ENCODE measurements at regions not wholly inside any gene's neighbourhood (a gene's known extent, or its start where the extent isn't known, plus 50 kb on each side); places are given as distances from the start of the nearest gene placed in this dataset.

GRCh38 chr6:23511817-23512216 is 614.2 kb upstream of the NRSN1 start:
- TF ChIP-seq EZH2 (IDR thresholded peaks at IDR 0.05; ENCODE audit: low read length, missing control alignments) = no peak
- TF ChIP-seq, protein P1, sequence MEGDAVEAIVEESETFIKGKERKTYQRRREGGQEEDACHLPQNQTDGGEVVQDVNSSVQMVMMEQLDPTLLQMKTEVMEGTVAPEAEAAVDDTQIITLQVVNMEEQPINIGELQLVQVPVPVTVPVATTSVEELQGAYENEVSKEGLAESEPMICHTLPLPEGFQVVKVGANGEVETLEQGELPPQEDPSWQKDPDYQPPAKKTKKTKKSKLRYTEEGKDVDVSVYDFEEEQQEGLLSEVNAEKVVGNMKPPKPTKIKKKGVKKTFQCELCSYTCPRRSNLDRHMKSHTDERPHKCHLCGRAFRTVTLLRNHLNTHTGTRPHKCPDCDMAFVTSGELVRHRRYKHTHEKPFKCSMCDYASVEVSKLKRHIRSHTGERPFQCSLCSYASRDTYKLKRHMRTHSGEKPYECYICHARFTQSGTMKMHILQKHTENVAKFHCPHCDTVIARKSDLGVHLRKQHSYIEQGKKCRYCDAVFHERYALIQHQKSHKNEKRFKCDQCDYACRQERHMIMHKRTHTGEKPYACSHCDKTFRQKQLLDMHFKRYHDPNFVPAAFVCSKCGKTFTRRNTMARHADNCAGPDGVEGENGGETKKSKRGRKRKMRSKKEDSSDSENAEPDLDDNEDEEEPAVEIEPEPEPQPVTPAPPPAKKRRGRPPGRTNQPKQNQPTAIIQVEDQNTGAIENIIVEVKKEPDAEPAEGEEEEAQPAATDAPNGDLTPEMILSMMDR (conservative IDR thresholded peaks at IDR 0.05 in 1 of 2, IDR thresholded peaks at IDR 0.05 in 1 of 2; ENCODE audit: low read depth in 1 of 2, low read length in 2 of 2) = no peak
